ENCODE measurements at regions not wholly inside any gene's neighbourhood (a gene's known extent, or its start where the extent isn't known, plus 50 kb on each side); places are given as distances from the start of the nearest gene placed in this dataset.

- no peak for DNase-seq
Observed at GRCh38 chr14:97410667-97411620, 613.8 kb downstream of the VRK1 start.

- no peak for DNase-seq
Observed at GRCh38 chr14:97411938-97412612, 614.9 kb downstream of the VRK1 start.

DNA sequence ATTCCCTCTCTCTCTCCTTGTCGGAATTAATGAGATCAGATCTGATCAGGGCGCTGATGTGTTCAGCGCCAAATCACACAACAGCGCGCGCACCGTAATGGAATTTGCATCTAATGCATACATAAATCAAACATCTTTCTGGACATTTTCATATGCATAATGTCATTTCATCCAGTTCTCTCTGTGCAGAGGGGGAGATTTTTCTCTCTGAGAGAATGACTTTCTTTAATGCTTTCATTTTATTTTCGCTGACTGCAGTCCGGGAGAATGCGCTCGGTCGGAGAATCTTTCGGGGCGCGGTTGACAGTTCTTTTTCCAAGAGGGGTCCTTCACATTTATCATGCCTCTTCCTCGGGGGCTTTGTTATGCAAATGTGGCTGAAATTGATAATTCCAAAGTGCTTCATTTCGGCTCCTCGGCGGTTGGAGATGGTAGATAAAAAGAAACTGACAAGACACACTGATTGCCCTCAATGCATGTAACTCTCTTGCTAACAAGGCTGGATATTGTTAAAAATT is 615.9 kb downstream of the VRK1 start:
- no peak for DNase-seq

DNA sequence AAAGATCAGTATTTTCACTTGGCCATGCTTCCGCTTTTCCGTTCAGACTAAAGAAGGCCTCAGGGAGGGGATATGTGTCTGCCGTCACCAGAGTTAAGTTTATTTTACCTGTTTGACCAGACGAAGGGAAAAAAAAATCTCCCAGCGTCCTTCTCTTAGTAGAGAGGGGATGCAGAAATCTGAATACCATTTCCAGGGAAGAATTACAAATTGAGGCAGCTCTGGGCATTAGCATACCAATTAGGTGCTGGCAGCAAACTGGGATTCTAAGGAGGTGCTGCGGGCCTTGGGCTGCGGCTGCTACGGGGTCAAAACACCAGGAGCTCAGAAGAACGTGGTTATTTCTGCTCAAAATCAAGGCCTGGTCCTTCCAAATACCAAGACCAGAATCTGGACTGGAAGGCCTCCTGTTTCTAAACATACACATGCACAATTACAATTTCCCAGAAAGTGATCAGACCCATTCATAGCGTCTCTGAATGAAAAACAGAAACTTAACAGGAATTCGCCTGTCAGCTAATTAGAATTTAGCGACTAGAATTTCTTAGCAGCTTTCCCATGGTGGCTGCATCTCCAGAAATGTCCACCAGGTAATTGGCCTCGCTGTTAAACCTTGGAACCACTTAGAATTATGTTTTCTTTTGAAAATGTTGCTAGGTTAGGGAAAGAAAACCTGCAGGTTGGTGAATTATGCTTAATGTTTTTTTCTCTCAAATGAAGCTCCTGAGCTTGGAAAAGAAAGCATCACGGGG is 617.0 kb downstream of the VRK1 start:
- DNase-seq = no peak

DNA sequence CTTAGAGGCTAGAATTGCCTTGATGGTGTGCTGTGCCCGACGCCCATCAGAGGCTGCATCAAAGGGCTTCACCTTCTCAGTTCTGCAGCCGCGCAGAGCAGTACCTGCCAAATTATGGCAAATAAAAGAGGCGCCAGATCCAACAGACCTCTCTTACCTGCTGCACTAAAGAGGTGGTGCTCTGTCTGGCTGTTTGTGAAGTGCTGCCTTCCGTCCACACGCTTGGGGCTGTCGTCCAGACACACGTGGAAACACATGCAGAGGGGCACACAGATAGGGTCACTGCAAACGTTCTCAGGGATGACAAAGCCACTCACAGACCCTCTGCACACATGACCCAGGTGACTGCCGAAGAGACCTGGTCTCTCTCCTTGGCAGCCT is 617.5 kb downstream of the VRK1 start:
- DNase-seq = no peak

DNA sequence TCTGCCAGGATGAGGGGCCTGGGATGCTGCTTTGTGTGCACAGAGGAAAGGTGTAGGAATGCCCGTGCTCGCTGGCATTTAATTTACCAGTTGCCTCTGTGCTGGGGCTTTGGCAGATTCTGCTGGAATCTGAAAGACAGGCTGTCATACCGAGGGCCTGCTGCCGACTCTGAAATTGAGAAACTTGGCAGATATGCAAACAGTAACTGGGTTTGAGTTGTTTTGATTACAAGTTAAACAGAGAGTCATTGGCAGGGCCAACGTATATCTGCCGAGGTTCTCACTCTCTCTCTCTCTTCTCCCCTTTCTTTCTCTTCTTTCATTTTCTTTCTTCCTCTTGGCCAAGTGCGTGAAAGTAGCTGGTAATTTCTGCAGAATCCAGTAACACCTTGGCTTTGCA is 618.7 kb downstream of the VRK1 start:
- DNase-seq = no peak

GRCh38 chr14:97416550-97416949 is 619.4 kb downstream of the VRK1 start:
- no peak for DNase-seq

DNA sequence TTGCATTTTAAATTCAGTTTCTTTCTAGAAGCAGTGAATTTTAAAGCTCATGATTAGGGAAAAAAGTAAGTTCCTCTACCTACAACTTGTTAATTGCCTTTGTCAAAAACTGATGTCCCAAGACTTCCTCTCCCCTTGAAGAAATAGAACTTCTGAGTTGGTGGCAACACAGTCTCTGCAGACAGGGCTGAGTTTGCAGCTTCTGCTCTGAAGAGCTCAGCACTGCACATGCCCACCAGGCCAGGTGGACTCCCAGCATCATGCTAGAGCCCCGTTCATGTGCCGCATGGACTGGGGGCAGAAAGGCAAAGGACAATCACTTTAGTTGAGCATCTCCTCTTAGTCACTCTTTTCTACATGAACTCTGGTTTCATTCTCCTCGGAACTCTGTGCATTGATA is 620.1 kb downstream of the VRK1 start:
- DNase-seq = no peak

GRCh38 chr14:97420211-97420610 is 623.0 kb downstream of the VRK1 start:
- no peak for DNase-seq

DNA sequence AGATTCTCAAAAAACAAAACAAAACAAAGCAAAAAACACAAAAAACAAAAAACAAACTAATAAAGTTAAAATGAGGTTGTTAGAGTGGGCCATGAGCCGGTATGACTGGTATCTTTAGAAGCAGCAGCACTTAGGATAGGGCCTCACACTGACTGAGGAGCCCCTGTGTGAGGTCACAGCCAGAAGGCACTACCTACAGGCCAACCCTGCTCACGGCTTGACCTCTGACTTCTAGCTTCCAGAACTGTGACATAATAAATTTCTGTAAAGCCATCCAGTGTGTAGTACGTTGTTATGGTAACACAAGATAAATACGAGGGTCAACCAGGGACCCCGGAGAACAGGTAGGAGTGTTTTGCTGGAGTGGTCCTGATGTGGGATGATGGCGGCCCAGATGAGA is 629.6 kb downstream of the VRK1 start:
- DNase-seq = no peak

DNA sequence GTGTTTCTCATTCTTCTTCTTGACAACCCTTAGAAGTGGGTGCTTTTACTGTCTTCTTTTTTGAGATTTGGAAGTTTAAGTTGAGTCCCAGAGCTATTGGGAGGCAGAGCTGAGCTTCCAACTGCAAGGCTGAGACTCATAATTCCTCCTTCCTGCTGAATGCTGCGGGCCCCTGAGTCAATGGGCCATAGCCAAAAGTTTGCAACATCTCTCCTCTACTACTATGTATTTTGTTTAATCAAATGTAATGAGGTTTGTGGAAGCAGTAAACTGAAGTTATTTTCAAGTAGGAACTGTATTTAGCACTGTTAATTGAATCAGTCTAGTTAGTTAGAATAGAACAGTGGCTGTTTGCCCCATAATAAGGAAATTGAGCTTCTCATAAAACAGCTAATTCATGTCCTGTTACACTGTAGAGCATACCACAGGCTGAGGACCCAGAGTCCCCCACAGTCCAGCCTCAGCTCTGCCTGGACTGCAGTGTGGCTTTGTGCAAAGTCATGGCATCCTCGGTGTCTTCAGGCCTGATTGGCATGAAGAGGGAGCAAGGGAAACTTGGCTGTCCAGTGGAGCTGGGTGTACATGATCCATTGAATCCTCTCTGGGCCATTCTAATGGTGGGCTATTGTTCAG is 631.7 kb downstream of the VRK1 start:
- no peak for DNase-seq

- peak; percentile 22 to 39 for DNase-seq
Observed at GRCh38 chr14:97432586-97432985, 635.4 kb downstream of the VRK1 start.

DNA sequence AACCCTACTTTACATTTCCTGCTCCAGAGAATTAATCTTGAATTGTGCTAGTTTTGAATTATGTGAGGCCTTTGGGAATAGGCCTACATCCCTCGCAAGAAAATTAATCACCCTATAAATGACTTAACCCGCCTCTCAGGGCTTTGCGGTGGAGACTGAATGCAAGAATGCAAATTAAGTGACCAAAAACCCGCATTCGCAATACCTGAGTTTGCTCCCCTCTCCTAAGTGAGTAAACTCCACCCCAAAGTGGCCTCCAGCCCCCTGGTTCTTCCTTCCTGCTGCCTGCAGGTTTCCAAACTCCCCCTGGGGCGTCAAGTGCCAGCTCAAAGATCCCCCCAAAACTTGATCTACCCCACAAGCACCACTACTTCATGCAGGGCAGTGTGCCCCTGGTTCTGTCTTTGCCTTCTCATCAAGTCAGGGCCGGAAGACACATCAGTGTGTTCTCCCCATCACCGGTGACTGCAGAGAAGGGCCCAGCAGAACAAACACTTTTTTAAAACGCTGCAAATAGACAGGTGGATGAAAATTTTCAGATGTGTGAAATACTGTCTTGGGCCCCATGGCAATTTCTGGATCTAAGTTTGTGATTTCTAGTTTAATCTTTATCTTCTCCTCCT is 644.7 kb downstream of the VRK1 start:
- DNase-seq = no peak

GRCh38 chr14:97442363-97442762 is 645.2 kb downstream of the VRK1 start:
- peak in 1 of 2 donors; percentile 14 for DNase-seq

GRCh38 chr14:97443412-97443811 is 646.2 kb downstream of the VRK1 start:
- no peak for DNase-seq

DNA sequence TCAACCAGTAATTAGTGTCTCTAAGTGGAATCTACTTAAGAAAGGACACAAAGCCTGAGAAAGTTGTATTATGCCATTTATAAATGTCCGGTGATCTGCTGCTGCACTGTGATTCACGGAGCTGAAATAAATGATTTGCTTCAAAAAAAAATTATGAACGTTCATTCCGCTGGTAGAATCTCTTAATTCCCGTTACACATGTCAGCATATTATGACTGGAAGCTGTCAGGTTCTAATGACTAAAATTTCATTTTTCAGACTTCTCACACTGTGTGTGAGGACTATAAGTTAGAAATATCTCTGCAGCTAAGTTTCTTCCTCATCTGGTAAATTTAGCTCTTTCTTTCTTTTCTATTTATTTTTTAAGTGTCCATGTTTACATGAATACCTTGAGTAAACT is 647.1 kb downstream of the VRK1 start:
- DNase-seq = no peak

DNA sequence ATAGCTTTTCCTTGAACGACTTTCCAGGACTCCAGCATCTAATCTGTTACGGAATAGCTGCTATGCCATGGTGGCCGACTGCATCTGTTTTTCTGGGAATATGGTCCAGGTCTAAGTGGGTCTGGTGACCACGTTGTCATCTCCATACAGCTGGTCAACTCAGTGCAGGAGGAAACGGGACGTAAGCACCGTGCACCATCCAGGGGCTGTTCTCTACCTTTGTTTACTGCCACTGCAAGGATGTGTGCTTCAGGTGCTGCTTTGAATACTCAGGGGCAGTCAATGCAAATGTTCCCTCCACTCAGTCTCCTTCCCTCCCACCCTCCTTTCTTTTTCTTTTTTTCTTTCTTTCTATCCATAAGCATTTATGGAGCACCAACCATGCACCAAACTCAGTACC is 648.2 kb downstream of the VRK1 start:
- DNase-seq = no peak

DNA sequence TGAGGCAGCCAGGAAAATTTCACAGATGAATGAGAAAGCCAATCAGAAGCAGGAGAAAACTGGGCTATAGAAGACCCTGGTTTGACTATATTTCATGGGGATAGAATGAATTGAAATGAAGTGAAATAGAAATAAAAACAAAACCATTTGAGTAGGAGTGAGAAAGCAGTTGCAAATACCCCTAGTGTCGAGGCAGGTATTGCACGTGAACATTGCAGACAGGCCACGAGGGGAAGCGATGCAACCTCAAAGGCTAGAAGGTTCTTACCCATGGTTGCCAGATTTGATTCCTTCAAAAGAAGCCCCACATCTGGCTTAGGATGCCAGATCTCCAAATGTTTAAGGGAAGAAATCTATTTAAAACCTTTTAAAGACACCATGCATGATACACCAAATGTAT is 648.9 kb downstream of the VRK1 start:
- DNase-seq = no peak

GRCh38 chr14:97452314-97452713 is 655.1 kb downstream of the VRK1 start:
- no peak for DNase-seq

DNA sequence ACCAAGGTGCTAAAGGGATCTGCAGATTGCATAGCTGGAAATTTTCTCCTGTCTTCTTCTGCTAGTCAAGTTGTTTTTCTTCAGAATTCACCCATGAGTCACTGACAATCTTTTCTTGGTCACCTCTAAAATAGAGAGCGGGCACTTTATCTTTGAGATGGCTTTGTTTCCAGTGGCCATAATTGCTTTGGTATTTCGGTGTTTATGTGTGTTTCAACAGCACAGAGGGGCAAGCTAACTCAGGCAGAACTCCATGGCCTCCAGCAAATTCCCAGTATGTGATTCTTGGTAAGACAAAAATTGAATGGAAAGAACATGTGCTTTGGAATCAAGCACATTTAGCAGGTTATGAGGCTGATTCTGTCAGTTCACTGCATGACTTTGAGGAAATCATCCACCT is 656.8 kb downstream of the VRK1 start:
- DNase-seq = no peak

DNA sequence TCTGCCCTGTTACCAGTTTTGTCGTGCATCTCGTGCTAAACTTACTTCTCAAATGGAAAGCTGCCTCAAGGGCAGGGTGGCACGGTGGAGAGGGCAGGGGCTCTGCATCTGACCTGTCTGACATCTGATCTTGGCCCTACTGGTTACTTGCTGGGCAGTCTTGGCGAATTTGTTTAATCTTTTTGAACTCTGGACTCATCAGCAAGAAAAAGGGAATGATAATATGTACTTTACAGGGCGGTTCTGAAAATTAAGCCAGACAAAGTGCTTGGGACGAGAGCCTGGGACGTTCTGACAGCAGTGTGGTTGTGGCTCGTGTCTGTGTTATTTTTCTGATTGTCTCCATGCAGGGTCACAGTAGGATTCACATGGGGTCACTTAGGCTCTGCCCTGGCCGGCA is 659.3 kb downstream of the VRK1 start:
- no peak for DNase-seq

DNA sequence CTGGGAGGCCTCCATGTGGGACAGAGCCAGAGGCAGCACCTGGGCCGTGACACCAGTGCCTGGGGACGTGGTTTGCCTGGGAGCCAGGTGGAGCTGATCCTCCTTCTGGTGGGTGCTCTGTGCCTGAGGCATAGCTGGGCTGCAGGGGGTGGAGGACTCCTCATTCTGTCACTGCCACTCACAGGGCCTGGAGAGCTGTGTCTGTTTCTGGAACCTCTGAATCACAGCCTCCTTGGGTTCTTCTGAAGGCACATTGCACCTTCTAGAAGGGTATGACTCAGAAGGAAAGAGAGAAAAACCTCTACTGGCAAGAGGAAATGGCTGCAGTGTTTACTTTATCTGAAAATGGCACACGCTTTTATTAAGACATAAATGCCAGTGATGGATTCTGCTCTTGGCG is 659.8 kb downstream of the VRK1 start:
- peak in 1 of 2 donors; percentile 46 for DNase-seq
